ENCODE measurements at regions not wholly inside any gene's neighbourhood (a gene's known extent, or its start where the extent isn't known, plus 50 kb on each side); places are given as distances from the start of the nearest gene placed in this dataset.

DNA sequence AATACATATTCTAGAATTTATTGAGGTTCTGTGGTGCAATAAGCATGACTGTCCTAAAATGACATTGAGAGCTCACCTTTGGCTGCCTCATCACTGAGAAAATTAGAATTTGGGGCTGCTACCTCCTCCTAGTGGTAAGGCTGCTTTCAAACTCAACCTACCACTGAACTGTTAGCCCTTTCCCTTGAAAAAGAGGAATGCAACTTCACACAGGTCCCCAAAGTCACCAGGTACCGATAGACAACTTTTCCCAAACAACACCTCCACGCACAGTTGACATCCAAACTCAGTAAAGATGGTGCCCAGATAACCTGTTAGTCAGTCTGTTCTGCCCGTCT lies 75.9 kb upstream of the SCIN start:
- TF ChIP-seq, protein P1, sequence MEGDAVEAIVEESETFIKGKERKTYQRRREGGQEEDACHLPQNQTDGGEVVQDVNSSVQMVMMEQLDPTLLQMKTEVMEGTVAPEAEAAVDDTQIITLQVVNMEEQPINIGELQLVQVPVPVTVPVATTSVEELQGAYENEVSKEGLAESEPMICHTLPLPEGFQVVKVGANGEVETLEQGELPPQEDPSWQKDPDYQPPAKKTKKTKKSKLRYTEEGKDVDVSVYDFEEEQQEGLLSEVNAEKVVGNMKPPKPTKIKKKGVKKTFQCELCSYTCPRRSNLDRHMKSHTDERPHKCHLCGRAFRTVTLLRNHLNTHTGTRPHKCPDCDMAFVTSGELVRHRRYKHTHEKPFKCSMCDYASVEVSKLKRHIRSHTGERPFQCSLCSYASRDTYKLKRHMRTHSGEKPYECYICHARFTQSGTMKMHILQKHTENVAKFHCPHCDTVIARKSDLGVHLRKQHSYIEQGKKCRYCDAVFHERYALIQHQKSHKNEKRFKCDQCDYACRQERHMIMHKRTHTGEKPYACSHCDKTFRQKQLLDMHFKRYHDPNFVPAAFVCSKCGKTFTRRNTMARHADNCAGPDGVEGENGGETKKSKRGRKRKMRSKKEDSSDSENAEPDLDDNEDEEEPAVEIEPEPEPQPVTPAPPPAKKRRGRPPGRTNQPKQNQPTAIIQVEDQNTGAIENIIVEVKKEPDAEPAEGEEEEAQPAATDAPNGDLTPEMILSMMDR (IDR thresholded peaks at IDR 0.05; ENCODE audit: low read depth, low read length) = peak; percentile 34; the same call in 1 of the 2 replicates
- TF ChIP-seq EZH2phosphoT487 (IDR thresholded peaks at IDR 0.05; ENCODE audit: low read depth) = no peak

All from OCI-LY3 (cell line).